Neuronal stem cell (in vitro differentiated cells): ENCODE measurements at regions not wholly inside any gene's neighbourhood (a gene's known extent, or its start where the extent isn't known, plus 50 kb on each side); places are given as distances from the start of the nearest gene placed in this dataset.
A peak's percentile ranks its signal among the peaks of the same experiment; 100 is the strongest.

Experiments
- DNase-seq: peaks from one replicate; pipeline ENCODE4 v3.0.0-alpha.2; 2013; ENCODE audit warnings: low spot score
- H2AFZ ChIP-seq: one replicate; pipeline ENCODE4 v1.6.1; 2013; ENCODE audit warnings: mild to moderate bottlenecking, low read length, inconsistent platforms
- H2AK5ac ChIP-seq: 2 replicates; pipeline ENCODE4 v1.6.1; 2013; ENCODE audit warnings: low read depth, mild to moderate bottlenecking, inconsistent platforms, low read length, moderate library complexity, mixed read lengths
- H2BK120ac ChIP-seq: 2 replicates; pipeline ENCODE4 v1.6.1; 2013; ENCODE audit warnings: low read depth, mild to moderate bottlenecking, inconsistent platforms, low read length, moderate library complexity, mixed read lengths
- H2BK12ac ChIP-seq: one replicate; pipeline ENCODE4 v1.6.1; 2013; ENCODE audit warnings: low read length, inconsistent platforms
- H2BK15ac ChIP-seq: 2 replicates; pipeline ENCODE4 v1.6.1; 2013; ENCODE audit warnings: mild to moderate bottlenecking, low read length, inconsistent platforms, mixed read lengths
- H2BK5ac ChIP-seq: one replicate; pipeline ENCODE4 v1.6.1; 2013; ENCODE audit warnings: inconsistent platforms, mild to moderate bottlenecking, low read length, moderate library complexity
- H3K14ac ChIP-seq: one replicate; pipeline ENCODE4 v1.6.1; 2013; ENCODE audit warnings: low read length, inconsistent platforms
- H3K18ac ChIP-seq: 2 replicates; pipeline ENCODE4 v1.6.1; 2013; ENCODE audit warnings: low read length, inconsistent platforms
- H3K23ac ChIP-seq: 2 replicates; pipeline ENCODE4 v1.6.1; 2013; ENCODE audit warnings: low read depth, mild to moderate bottlenecking, mixed read lengths, low read length, inconsistent platforms; ENCODE audit not compliant: poor library complexity
- H3K27ac ChIP-seq: replicated peaks from 3 replicates; pipeline ENCODE4 v1.5.1; 2013; ENCODE audit warnings: low read length, inconsistent platforms
- H3K27me3 ChIP-seq, 3 experiments: 2 replicates each; pipeline ENCODE4 v1.6.1; 2013; ENCODE audit warnings: low read length in 3 of 3, mild to moderate bottlenecking in 2 of 3, inconsistent platforms in 1 of 3, low read depth in 1 of 3, mixed read lengths in 1 of 3, moderate library complexity in 1 of 3; ENCODE audit not compliant: control insufficient read depth in 3 of 3, insufficient read depth in 3 of 3
- H3K36me3 ChIP-seq, 2 donors: replicated peaks in 1 of 2; 2 replicates each; pipeline ENCODE4 v1.6.1; 2013; ENCODE audit warnings: low read length in 2 of 2; ENCODE audit not compliant: control insufficient read depth in 2 of 2, insufficient read depth in 2 of 2
- H3K4ac ChIP-seq: 2 replicates; pipeline ENCODE4 v1.6.1; 2013; ENCODE audit warnings: inconsistent platforms, mild to moderate bottlenecking, low read length, moderate library complexity
- H3K4me1 ChIP-seq, 2 donors: 1 replicate in 1 of 2; 2 replicates in 1 of 2; pipeline ENCODE4 v1.6.1; 2013; ENCODE audit warnings: low read length in 2 of 2, low read depth in 1 of 2; ENCODE audit not compliant: control insufficient read depth in 2 of 2, insufficient read depth in 1 of 2
- H3K4me2 ChIP-seq: one replicate; pipeline ENCODE4 v1.6.1; 2013; ENCODE audit warnings: mild to moderate bottlenecking, low read length, inconsistent platforms; ENCODE audit not compliant: insufficient read depth, poor library complexity, severe bottlenecking
- H3K4me3 ChIP-seq, 2 donors: 2 replicates each; pipeline ENCODE4 v1.5.1; 2013; ENCODE audit warnings: low read length in 2 of 2, mild to moderate bottlenecking in 2 of 2, inconsistent platforms in 1 of 2, moderate library complexity in 1 of 2
- H3K79me1 ChIP-seq: one replicate; pipeline ENCODE4 v1.6.1; 2013; ENCODE audit warnings: low read depth, mild to moderate bottlenecking, inconsistent platforms, low read length, moderate library complexity
- H3K9ac ChIP-seq: one replicate; pipeline ENCODE4 v1.6.1; 2013; ENCODE audit warnings: mild to moderate bottlenecking, low read depth, low read length, inconsistent platforms; ENCODE audit not compliant: poor library complexity
- H3K9me3 ChIP-seq, 2 donors: replicated peaks in 1 of 2; 2 replicates each; pipeline versions ENCODE3 to v1.6.1; 2013; ENCODE audit warnings: low read length in 2 of 2, mild to moderate bottlenecking in 2 of 2, inconsistent platforms in 1 of 2, low read depth in 1 of 2, mixed read lengths in 1 of 2, moderate library complexity in 1 of 2; ENCODE audit not compliant: control insufficient read depth in 2 of 2, insufficient read depth in 1 of 2
- H4K8ac ChIP-seq: one replicate; pipeline ENCODE4 v1.6.1; 2013; ENCODE audit warnings: low read depth, mild to moderate bottlenecking, inconsistent platforms, low read length, moderate library complexity
- H4K91ac ChIP-seq: one replicate; pipeline ENCODE4 v1.6.1; 2013; ENCODE audit warnings: low read length, low read depth, mild to moderate bottlenecking, inconsistent platforms; ENCODE audit not compliant: poor library complexity
- WGBS, 2 donors: extraction: QIAGEN DNeasy Blood & Tissue Kit; methylation state at CpG; one replicate each; pipeline ENCODE4 v1.1.7; 2013; ENCODE audit warnings: missing lambda C conversion rate in 2 of 2, mixed read lengths in 1 of 2; ENCODE audit not compliant: insufficient read length in 2 of 2, insufficient replicate concordance in 1 of 2; ENCODE audit errors: extremely low coverage in 2 of 2; 5-methylcytosine and 5-hydroxymethylcytosine counted together

DNA sequence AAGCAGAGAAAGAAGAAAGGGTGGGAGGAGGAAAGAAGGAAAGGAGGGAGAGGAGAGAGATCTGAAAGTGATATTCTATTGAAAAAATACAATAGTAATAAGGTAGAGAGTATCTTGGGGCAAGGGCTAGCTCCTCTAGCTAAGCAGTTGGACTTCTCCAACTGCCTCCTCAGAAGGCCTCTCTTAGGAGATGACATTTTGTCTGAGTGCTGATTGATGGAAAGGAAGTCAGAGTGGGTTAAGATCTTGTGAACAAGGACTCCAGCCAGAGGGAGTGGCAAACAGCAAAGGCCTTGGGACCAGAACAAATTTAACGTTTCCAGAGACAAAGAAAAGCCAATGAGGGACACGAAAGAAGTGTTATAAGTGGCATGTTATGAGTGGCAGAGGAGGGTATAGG, 111.8 kb upstream of the TNFAIP3 start:
- H3K27ac ChIP-seq: no peak overlapping the region
- H3K23ac ChIP-seq: no peak overlapping the region
- H3K79me1 ChIP-seq: no peaks in the 10 kb centered on the region
- no peak overlapping the region for H3K4me2 ChIP-seq
- no peak overlapping the region for H3K14ac ChIP-seq
- no peak overlapping the region for H2BK15ac ChIP-seq
- H2BK12ac ChIP-seq: no peak overlapping the region
- no peaks in the 10 kb centered on the region for H3K9me3 ChIP-seq
- no peak overlapping the region for H3K9ac ChIP-seq
- H3K27me3 ChIP-seq: no peaks in the 10 kb centered on the region
- no peak overlapping the region for H2BK120ac ChIP-seq
- H3K4ac ChIP-seq: no peak overlapping the region
- no peak overlapping the region for H3K18ac ChIP-seq
- WGBS, 2 donors: no CpG with 5 or more reads among the region's 2 CpGs
- no peak for DNase-seq
- no peak overlapping the region for H3K4me3 ChIP-seq
- H2BK5ac ChIP-seq: no peak overlapping the region
- H4K91ac ChIP-seq: no peak overlapping the region
- H2AK5ac ChIP-seq: no peak overlapping the region
- H4K8ac ChIP-seq: no peak overlapping the region
- H3K36me3 ChIP-seq: no peaks in the 10 kb centered on the region
- H3K4me1 ChIP-seq: peaks cover 2 to 4% of the 10 kb centered on the region in 2 donors
- H2AFZ ChIP-seq: no peak overlapping the region

DNA sequence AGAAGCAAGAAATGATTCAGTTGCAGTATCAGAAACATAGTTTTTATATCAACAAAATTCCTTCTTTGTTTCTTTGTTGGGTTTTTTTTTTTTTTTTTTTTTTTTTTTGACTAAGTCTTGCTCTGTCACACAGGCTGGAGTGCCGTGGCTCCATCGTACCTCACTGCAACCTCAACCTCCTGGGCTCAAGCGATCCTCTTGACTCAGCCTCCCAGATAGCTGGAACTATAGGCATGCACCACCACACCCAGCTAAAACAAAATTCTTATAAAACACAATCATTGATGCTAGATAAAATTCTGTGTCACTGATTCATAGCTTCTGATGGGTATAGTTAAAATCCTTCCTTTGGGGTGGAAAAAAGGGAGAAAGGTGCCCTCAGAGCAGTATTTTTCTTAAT, 110.3 kb upstream of the TNFAIP3 start:
- no peaks in the 10 kb centered on the region for H3K79me1 ChIP-seq
- no peak overlapping the region for H2BK15ac ChIP-seq
- DNase-seq: no peak
- WGBS, 2 donors: no CpG with 5 or more reads among the region's 3 CpGs
- no peak overlapping the region for H3K4me3 ChIP-seq
- peaks cover 0 to 3% of the 10 kb centered on the region in 2 donors for H3K4me1 ChIP-seq
- H2BK5ac ChIP-seq: no peak overlapping the region
- no peak overlapping the region for H3K27ac ChIP-seq
- no peak overlapping the region for H3K23ac ChIP-seq
- H2AK5ac ChIP-seq: no peak overlapping the region
- no peaks in the 10 kb centered on the region for H3K36me3 ChIP-seq
- H2BK12ac ChIP-seq: no peak overlapping the region
- H2AFZ ChIP-seq: no peak overlapping the region
- no peak overlapping the region for H3K4ac ChIP-seq
- no peak overlapping the region for H2BK120ac ChIP-seq
- no peak overlapping the region for H4K91ac ChIP-seq
- no peak overlapping the region for H3K4me2 ChIP-seq
- no peak overlapping the region for H3K18ac ChIP-seq
- H3K9me3 ChIP-seq: no peaks in the 10 kb centered on the region
- no peak overlapping the region for H3K9ac ChIP-seq
- no peak overlapping the region for H3K14ac ChIP-seq
- H4K8ac ChIP-seq: no peak overlapping the region
- H3K27me3 ChIP-seq: no peaks in the 10 kb centered on the region

DNA sequence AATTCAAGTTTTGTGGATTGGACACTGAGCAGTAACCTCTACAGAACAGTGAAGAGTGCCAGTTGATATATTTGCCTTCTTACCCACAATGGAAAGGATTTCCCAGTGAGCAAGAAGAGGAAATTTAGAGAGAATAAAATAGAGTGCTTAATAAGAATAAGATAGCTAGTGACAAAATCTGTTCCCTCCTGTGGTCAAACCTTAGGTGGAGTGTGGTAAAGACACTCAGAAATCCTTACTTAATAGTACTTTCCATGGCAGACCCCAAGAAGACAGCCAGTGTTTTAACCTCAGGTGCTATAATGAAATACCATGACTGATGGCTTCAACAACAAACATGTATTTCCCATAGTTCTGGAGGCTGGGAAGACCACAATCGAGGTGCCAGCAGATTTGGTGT, 108.4 kb upstream of the TNFAIP3 start:
- no peak for DNase-seq
- Histone ChIP-seq H3K23ac (no peak overlapping the region), H3K9ac (no peak overlapping the region), H4K91ac (no peak overlapping the region), H2AFZ (no peak overlapping the region), H4K8ac (no peak overlapping the region), H3K4me2 (no peak overlapping the region), H3K18ac (no peak overlapping the region), H3K79me1 (no peaks in the 10 kb centered on the region), H2BK15ac (no peak overlapping the region), H3K27ac (no peak overlapping the region), H3K9me3 (no peaks in the 10 kb centered on the region), H2BK120ac (no peak overlapping the region), H2AK5ac (no peak overlapping the region), H3K4ac (no peak overlapping the region), H3K4me1 (no peaks in the 10 kb centered on the region), H2BK12ac (no peak overlapping the region), H3K14ac (no peak overlapping the region), H2BK5ac (no peak overlapping the region), H3K36me3 (no peaks in the 10 kb centered on the region), H3K4me3 (no peak overlapping the region), H3K27me3 (no peaks in the 10 kb centered on the region)
- no CpG with 5 or more reads among the region's 1 CpG for WGBS, 2 donors

DNA sequence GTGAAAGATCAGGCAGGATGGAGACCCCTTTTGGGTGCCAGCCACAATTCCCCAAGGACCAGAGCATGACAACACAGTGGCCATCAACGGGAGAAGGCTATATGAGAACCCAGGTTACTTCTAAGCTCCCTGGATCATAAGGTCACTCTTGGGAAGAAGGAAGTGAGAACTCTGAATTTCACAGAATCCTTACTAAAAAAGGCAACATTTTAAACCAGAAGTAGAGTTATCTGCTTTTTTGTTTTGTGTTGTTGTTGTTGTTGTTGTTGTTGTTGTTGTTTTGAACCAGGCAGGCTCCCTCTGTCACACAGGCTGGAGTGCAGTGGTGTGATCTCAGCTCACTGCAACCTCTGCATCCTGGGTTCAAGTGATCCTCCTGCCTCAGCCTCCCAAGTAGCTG, 107.4 kb upstream of the TNFAIP3 start:
- Histone ChIP-seq H3K4me2 (no peak overlapping the region), H2BK12ac (no peak overlapping the region), H4K91ac (no peak overlapping the region), H2BK120ac (no peak overlapping the region), H3K4me1 (no peaks in the 10 kb centered on the region), H2BK5ac (no peak overlapping the region), H3K4ac (no peak overlapping the region), H2BK15ac (no peak overlapping the region), H3K79me1 (no peaks in the 10 kb centered on the region), H2AFZ (no peak overlapping the region), H3K23ac (no peak overlapping the region), H3K14ac (no peak overlapping the region), H3K36me3 (no peaks in the 10 kb centered on the region), H3K9ac (no peak overlapping the region), H3K9me3 (no peaks in the 10 kb centered on the region), H3K18ac (no peak overlapping the region), H3K27ac (no peak overlapping the region), H4K8ac (no peak overlapping the region), H3K27me3 (no peaks in the 10 kb centered on the region), H3K4me3 (no peak overlapping the region), H2AK5ac (peak overlapping the region; percentile 7)
- WGBS, 2 donors: no CpG with 5 or more reads among the region's 1 CpG
- no peak for DNase-seq
